GM19395 (cell line): ENCODE measurements at regions not wholly inside any gene's neighbourhood (a gene's known extent, or its start where the extent isn't known, plus 50 kb on each side); places are given as distances from the start of the nearest gene placed in this dataset.
"Not testable (repeated sequence)": the region's sequence is repeated elsewhere in the genome, so short reads cannot be mapped to it uniquely, and the experiment has no call there.

ENCODE experiments used
- ATAC-seq: cut with Tn5 transposase; IDR thresholded peaks from one replicate; pipeline ENCODE4 v1.9.1; 2021; ENCODE audit warnings: mild to moderate bottlenecking, moderate library complexity; ENCODE audit not compliant: unreplicated experiment

DNA sequence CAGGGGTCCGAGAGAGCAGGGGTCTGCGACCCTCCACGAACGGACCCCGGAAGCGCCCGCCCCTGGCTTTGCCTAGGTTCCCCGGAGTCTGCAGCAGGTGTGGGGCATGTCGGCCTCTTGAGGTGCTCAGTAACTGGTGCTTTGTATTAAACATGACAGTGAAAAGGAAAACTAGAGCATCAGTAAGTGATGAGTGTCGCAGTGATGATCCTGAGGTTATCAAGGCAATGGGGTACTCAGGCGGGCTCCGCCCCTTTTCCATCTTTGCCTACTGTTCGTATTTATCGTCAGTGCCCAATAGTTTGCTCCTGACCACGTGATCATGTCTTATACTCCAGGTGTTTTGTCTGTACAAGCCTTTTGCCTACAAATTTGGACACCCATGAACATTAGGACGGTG is 262.4 kb downstream of the ZNF37A start:
- peak; percentile 55 for ATAC-seq

DNA sequence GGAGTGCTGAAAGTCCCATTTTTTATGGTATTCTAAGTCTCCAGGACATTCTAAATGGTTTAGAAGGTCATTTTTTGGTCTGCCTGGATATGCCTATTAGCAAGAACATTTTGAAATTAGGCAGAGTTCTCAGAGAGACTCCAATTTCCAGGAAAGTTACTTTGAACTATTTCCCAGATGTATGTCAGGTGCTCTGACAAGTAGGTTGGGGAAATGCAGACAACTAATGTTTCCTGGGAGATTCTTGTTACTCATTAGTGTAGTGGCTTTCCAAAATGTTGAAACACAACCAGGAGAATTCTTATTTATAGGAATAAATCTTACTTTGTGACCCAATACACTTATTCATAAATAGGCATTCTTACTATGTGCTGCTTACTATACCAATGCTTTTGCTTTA is 268.4 kb downstream of the ZNF37A start:
- ATAC-seq, result not testable (repeated sequence)

DNA sequence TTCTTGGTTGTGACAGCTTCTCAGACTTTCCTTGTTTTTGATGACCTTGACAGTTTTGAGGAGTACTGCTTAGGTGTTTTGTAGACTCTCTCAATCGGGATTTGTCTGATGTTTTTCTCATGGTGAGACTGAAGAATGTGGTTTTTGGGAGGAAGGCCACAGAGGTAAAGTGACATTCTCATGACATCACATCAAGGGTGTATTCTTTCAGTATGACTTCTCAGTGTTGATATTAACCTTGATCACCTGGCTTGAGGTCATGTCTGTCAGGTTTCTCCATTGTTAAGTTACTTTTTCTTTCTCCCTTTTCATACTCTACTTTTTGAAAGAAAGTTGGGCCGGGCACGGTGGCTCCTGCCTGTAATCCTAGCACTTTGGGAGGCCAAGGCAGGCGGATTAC is 269.9 kb downstream of the ZNF37A start:
- ATAC-seq, result not testable (repeated sequence)

DNA sequence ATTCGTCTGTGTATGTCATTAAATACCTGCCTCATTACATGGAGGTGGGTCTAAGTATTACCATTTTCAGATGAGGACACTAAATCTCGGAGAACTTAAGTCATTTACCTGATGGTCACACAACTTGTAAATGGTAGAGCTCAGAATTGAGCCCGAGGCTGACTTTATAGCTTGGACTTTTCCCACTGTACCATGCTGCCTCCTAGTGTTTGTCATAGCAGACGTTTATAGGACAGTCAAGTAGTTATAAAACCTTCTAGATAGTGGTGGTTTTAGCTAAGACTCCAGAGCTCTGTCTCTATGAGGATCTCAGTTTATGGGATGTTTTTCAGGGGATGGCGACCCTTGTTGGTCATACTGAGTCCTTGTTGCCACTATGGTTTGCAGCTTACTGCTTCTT is 271.8 kb downstream of the ZNF37A start:
- ATAC-seq, result peak; percentile 54

GRCh38 chr10:38383800-38384199 is 289.7 kb downstream of the ZNF37A start:
- ATAC-seq, result not testable (repeated sequence)

- ATAC-seq, result not testable (repeated sequence)
Observed at GRCh38 chr10:38386869-38387268, 292.7 kb downstream of the ZNF37A start.

DNA sequence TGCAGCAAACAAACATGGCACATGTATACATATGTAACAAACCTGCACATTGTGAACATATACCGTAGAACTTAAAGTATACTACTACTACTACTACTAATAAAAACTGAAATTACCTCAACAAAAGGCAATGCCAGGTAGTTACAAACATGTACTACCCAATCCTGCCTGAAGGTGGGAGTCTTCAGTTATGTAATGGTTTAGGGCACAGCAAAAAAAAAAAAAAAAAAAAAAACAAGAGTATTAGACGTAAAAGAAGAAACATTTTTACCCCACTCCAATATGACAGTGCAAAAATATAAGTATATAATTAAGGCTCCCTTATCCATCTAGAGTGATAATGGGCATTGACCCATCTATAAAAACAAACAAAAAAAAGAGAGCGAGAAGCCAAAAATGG is 296.6 kb downstream of the ZNF37A start:
- peak; percentile 62 for ATAC-seq

DNA sequence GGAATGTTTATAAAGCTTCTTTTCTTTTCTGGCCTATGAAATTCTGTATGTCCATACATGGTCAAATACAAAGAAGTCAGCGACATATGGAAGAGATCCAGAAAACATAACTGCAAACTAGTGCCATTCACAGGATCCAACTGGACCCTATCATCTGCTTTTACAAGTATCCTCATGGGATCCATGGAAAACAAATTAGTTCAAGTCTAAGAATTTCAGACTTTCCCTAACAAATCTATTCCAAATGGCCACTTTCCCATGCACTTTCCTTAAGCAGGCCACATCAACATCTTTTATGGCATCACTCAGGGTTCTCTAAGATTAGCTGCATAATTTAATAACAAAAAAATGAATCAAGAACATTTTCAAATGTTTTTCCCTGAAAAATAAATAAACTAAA is 301.3 kb downstream of the ZNF37A start:
- not testable (repeated sequence) for ATAC-seq

GRCh38 chr10:38396178-38396954 is 302.2 kb downstream of the ZNF37A start:
- ATAC-seq, result not testable (repeated sequence)

GRCh38 chr10:38401565-38401964 is 307.4 kb downstream of the ZNF37A start:
- not testable (repeated sequence) for ATAC-seq

- ATAC-seq, result peak; percentile 100
Observed at GRCh38 chr10:38402442-38403346, 308.6 kb downstream of the ZNF37A start.

DNA sequence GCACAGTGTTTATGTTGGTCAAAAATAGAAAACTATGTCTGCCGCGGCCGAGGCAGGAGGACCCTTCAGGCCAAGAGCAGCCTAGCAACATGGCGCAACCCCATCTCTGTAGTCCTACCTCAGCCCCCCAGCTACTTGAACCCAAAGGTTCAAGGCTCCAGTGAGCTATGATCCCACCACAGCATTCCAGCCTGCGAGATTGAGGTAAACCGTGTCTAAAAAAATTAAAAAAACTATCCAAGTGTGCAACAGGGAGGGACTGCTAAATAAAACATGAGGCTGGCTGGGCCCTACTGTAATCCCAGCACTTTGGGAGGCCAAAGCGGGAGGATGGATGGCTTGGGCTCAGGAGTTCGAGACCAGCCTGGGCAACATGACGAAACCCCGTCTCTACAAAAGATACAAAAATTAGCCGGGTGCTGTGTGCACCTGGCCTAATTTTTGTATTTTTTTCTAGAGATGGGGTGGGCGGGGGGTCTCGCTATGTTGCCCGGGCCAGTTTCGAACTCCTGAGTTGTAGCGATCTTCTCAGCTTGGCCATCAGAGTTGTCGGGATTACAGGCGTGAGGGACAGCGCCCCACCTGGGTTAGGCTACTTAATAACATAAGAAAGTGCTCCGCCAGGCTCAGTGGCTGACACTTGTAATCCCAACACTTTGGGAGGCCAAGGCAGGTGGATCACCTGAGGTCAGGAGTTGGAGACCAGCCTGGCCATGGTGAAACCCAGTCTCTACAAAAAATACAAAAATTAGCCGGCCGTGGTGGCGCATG is 309.4 kb downstream of the ZNF37A start:
- not testable (repeated sequence) for ATAC-seq

GRCh38 chr10:38423634-38424033 is 329.5 kb downstream of the ZNF37A start:
- ATAC-seq, result not testable (repeated sequence)

DNA sequence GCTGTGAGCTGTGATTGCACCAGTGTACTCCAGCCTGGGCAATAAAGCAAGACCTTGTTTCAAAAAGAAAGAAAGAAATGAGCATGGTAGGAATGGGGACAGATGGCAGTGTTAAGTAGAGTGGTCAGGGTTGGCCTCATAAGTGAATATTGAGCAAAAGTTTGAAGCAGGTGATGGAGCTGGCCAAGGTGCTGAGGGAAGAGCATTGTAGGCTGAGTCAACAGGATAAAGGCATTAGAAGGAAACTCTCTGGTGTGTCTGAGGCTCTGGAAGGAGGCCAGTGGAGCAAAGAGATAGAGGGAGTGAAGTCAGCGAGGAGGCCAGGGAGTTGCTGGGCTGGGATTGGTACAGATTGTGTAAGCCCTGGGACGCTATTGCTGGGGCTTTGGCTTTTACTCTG is 336.1 kb downstream of the ZNF37A start:
- not testable (repeated sequence) for ATAC-seq

GRCh38 chr10:38437359-38437758 is 343.2 kb downstream of the ZNF37A start:
- not testable (repeated sequence) for ATAC-seq

DNA sequence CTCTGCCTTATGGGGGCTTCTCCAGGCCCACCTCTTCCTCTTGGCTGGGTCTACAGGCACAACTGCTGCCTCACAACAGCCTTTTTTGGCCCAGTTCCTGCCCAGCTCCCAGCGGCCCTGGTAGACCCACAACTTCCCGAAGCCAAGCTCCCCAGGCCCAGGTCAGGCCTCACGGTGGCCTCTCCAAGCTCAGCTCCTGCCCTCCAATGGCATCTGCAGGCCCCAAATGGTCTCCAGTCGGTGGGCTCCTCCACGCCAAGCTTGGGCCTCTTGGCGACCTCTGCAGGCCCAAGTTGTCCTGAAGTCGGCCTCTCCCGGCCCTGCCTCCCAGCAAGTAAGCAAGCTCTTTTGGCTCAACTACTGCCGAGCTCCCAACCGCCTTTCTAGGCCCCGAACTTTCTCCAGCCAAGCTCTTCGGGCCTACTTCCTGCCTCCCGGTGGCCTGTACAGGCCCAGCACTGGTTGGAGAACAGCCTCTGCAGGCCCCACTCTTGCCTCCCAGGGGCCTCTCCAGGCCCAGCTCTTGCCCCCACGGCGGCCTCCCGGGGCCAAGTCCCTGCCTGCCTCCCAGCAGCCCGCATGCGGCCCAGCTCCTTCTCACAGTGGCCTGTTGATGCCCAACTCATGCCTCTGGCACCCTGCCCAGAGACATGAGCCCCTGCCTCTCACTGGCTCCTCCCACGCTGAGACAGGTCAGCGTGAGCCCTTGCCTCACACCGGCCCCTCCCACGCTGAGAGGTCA is 354.6 kb downstream of the ZNF37A start:
- not testable (repeated sequence) for ATAC-seq

DNA sequence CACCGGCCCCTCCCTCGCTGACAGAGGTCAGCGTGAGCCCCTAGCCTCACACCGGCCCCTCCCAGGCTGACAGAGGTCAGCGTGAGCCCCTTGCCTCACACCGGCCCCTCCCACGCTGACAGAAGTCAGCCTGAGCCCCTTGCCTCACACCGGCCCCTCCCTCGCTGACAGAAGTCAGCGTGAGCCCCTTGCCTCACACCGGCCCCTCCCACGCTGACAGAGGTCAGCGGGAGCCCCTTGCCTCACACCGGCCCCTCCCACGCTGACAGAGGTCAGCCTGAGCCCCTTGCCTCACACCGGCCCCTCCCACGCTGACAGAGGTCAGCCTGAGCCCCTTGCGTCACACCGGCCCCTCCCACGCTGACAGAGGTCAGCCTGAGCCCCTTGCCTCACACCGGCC is 355.5 kb downstream of the ZNF37A start:
- ATAC-seq, result not testable (repeated sequence)

DNA sequence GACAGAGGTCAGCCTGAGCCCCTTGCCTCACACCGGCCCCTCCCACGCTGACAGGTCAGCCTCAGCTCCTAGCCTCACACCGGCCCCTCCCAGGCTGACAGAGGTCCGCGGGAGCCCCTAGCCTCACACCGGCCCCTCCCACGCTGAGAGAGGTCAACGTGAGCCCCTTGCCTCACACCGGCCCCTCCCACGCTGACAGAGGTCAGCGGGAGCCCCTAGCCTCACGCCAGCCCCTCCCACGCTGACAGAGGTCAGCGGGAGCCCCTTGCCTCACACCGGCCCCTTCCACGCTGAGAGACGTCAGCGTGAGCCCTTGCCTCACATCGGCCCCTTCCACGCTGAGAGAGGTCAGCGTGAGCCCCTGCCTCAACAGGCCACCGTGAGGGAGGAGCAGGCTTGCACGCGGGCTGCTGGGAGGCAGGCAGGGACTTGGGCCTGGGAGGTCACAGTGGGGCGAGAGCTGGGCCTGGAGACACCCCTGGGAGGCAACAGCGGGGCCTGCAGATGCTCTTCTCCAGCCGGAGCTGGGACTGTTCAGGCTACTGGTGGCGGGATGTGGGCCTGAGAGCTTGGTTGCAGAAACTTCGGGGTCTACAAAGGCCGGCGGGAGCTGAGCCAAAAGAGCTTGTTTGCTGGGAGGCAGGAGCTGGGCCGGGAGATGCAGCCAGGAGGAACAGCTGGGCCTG is 356.4 kb downstream of the ZNF37A start:
- not testable (repeated sequence) for ATAC-seq

- ATAC-seq, result not testable (repeated sequence)
Observed at GRCh38 chr10:38451306-38451967, 357.3 kb downstream of the ZNF37A start.
